Cardiac fibroblast (primary cell): ENCODE measurements at regions not wholly inside any gene's neighbourhood (a gene's known extent, or its start where the extent isn't known, plus 50 kb on each side); places are given as distances from the start of the nearest gene placed in this dataset.

Experiments
- DNase-seq, 2 donors: peaks; one replicate each; pipeline versions ENCODE4 v3.0.0 to v3.0.0-alpha.2; 2010; ENCODE audit warnings: low read depth in 2 of 2
- H3K4me3 ChIP-seq, 2 donors: replicated peaks in 1 of 2; 1 replicate in 1 of 2; 2 replicates in 1 of 2; pipeline ENCODE4 v1.5.1; 2011; ENCODE audit warnings: low read depth in 2 of 2, low read length in 2 of 2, mild to moderate bottlenecking in 2 of 2, moderate library complexity in 1 of 2
- CTCF ChIP-seq: IDR thresholded peaks from one replicate; pipeline ENCODE4 v1.5.1; 2011; ENCODE audit warnings: low read depth, mild to moderate bottlenecking, low read length, inconsistent platforms

DNA sequence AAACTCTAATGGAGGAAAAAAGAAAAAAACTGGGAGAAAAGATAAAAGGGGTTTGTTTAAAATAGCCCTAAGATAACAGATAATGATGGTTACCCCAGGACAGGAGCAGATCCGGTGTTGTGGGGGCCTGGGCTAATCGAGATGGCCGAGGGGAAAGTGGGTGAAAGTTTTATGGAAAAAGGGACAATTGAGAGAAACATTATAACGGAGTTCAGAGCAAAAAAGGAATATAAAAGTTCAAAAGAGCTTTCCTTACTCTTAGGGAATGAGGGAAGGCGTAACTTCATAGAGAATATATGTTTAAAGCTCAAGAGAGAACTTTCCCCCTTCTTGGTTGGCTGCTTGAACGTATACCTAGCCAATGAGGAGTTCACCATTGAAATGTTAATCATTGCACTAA lies 131.4 kb downstream of the BAMBI start:
- DNase-seq: no peak
- no peak for TF ChIP-seq CTCF
- H3K4me3 ChIP-seq: no peak overlapping the region

DNA sequence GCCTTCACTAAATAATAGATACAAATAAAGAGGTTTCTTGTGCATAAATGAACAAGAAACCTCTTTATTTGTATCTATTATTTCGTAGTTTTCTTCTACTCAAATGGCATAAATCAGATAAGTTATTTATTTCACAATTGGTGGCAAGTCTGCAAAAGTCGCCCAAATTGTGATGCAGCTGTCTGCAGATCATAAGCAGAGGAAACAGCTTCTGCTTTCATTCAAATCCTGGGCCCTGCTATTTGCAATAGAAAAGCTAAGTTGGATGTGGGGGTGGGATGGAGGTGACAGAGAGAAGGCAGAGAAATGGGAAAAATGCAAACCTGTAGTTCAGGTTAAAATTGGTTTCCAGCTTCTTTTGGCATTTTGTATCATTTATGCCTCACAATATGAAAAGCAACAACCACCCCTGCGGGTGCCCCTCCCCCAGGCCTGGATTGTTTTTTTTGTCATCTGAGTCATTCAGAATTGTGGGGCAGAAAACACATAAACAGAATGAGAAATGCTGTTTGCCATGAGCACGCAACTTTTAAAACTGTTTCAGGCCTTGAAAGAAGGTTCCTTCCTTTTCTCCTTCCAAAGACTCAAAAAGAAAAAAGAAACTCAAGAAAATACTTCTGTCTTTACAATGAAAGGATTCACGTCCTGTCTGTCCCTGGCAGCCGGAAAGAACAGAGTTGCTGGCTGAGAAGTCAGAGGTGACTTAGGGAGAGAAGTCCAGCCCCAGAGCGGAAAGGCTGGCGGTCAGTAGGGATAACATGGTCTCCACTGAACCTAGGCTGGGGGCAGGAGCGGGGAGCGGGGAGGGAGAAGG lies 132.9 kb downstream of the BAMBI start:
- DNase-seq: peak in 1 of 2 donors; percentile 23
- no peak overlapping the region for H3K4me3 ChIP-seq
- no peak for TF ChIP-seq CTCF

- no peak for TF ChIP-seq CTCF
- H3K4me3 ChIP-seq: no peak overlapping the region
- no peak for DNase-seq
Measured at GRCh38 chr10:28811639-28812349, 134.5 kb downstream of the BAMBI start.

GRCh38 chr10:28812384-28813372 lies 135.4 kb downstream of the BAMBI start:
- TF ChIP-seq CTCF: no peak
- DNase-seq: no peak
- H3K4me3 ChIP-seq: no peak overlapping the region

GRCh38 chr10:28815681-28816080 lies 138.4 kb downstream of the BAMBI start:
- H3K4me3 ChIP-seq: no peak overlapping the region
- no peak for TF ChIP-seq CTCF
- no peak for DNase-seq

DNA sequence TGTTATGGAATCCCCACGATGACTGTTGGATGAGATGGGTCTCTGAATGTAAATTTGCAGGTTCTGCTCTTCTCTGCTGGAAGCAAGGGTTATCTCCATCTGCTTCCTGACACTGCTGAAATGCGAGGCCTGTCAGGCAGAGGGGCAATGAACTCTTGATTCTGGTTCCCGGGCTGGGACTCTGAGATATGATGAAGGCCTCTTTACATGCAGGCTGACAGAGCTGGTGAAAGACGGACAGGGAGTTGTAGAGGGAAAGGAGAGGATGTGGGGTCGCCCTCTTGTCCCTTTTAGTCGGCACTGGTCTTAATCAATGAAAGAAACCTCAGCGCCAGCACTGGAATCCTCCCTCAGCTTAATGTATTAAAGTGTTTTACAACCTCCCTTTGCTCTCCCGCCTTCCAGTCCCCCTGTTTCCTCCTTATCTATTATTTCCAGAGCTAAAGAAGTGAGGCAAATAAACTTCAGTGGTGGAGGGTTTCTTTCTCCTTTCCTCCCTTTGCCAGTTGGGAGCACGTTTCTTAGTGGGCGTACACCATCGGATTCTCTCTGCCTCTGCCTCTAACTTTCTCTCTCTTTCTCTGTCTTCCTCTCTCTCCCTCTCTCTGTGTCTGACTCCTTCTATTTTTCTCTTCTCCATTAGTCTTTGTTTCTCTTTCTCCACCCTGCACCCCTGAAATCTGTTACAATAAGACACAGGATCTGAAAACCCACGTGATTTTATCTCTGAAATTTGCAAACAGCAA lies 145.6 kb downstream of the BAMBI start:
- TF ChIP-seq CTCF: no peak
- DNase-seq: no peak
- no peak overlapping the region for H3K4me3 ChIP-seq
